HG02623 (cell line): ENCODE measurements at regions not wholly inside any gene's neighbourhood (a gene's known extent, or its start where the extent isn't known, plus 50 kb on each side); places are given as distances from the start of the nearest gene placed in this dataset.

Source experiments
- ATAC-seq: cut with Tn5 transposase; IDR thresholded peaks from one replicate; pipeline ENCODE4 v1.9.1; 2021; ENCODE audit warnings: moderate library complexity; ENCODE audit not compliant: unreplicated experiment

DNA sequence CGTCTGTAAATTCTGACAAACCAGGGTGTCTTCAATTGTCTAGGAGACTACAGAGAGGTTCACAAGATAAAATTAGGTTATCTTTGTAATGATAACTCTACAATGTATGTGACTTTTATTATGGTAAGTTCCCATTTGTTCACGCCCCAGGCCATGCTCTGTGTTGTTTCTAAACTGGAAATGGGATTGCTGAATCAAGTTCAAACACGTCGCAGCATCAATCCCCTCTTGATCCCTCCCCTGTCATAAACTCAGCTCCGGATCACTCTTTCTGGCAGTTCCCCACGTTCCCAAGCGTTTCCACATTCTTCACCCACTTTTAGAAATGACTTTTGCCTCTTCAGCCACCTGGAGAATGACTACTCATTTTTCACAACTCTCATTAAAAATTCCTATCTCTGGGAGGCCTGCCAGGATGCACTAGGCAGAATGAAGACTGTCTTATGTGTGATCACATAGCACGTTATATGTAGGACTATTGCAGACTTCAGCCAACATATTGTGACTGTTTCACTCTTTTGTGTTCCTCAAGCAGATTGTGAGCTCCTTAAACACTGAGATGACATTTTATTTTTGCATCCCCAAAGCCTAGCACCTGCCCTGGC lies 1124.2 kb upstream of the WWC1 start:
- no peak for ATAC-seq

DNA sequence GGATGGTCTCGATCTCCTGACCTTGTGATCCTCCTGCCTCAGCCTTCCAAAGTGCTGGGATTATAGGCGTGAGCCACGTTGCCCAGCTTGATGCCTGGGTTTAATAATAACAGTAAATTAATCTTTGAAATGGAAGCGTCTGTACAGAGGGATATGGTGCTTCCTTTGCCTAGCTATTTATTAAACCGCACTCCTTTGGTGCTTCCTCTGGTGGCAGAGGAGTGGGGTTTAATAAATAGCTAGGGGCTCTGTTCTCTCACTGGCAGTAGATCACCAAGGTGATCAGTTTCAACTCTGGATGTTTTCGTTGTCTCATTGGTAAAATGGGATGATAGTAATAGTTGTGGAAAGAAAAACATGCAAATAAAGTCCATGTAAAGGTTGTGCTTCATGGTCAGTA lies 1122.5 kb upstream of the WWC1 start:
- no peak for ATAC-seq

DNA sequence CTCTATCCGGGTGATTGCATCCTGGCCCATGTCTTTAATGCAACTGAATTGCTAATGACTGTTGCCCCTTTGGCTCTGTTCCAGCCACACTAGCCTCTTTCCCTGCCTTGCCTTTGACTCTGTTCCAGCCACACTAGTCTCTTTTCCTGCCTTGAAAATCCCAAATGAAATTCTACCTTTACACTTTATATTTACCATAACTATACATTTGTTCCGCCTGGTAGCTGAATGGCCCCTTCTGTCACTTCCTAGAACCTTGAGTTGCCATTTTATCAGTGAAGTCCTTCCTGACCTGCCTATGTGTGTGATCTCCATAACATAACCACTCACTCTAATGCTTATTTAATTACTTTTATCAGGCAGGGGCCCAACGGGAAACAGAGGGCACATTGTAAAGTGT lies 1120.4 kb upstream of the WWC1 start:
- no peak for ATAC-seq

DNA sequence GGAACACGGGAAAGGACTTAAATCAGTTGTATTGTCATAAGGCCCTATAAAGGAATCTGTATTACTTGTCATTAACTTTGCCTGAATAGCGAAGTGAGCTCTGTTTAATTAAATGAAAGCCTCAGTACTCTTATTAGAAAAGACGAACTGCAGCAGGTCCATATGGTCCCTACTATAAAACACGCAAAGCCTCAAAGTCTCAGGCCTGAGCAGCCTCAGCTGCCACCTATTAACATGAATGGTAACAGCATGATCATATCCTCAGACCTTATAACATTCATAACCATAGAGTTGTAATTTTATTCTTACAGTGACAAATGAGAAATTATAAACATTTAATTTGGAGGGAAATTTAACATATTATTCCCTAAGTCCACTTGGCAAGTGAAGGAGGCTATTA lies 1113.7 kb upstream of the WWC1 start:
- no peak for ATAC-seq

DNA sequence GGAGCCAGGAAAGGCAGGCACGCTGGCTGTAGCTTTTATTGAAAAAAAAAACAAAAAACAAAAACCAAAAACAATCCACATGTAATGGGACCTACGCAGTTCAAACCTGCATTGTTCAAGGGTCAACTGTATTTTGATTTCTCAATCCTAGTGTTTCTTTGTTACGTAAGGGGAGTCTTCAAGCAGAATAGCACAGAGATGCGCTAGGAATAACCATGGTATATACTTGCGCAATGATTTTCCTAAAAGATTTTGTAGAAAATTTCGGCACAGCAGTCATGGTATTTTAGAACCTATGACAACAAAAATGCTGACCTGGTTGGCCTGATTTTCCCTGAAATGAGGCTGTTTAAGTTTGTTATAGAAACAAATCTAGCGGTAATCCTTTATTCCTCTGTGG lies 1110.5 kb upstream of the WWC1 start:
- no peak for ATAC-seq

DNA sequence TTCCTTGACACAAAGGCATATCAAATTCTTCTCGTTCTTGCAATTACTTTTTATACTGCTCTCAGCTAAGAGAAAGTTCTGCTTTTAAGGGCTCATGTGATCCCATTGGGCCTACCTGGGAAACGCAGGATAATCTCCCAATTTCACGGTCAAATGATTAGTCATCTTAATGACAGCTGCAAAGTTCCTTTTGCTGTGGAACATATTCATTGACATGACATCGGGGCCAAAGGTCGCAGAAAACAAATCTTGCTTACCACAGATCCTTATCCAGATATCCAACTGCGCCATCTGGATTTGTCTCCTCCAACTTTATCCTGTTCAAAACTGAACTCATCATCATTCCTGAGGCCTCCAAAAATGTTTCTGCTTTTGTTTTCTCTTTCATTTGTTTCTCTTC lies 1085.6 kb upstream of the WWC1 start:
- ATAC-seq: no peak

DNA sequence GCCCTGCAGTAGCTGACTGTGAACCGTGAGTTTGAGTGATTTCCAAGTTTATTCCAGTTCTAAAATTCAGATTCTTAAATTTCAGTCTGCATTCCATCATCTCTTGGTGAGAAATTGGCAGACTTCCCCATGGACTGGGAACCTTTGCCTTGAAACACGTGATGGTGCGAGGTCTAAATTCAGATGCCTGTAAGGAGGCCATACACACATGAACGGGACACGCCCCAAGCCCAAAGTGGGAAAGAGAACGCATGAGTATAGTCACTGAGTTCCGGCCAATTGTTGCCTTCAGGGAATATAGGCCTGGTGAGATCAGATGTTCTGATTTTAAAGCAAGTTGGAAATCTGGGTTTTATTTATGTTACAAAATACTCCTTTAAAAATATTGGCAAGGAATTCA lies 1084.4 kb upstream of the WWC1 start:
- ATAC-seq: no peak

DNA sequence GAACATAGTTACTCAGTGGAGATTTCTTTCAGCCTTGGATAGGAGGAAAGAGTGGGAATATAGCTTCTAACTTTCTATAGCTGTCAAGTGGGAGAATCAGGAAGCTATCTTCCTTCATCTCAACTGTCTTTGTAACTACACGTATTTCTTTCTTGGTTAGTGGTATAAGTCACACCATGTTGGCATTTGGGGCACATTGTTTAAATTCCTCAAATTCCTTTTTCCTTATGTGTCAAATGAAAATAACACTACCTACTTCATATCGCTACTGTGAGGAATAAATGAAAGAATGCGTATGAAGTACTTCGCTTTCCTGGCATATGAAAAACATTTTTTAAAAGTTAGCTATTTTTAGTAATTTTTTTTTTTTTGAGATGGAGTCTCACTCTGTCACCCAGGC lies 1082.5 kb upstream of the WWC1 start:
- no peak for ATAC-seq

DNA sequence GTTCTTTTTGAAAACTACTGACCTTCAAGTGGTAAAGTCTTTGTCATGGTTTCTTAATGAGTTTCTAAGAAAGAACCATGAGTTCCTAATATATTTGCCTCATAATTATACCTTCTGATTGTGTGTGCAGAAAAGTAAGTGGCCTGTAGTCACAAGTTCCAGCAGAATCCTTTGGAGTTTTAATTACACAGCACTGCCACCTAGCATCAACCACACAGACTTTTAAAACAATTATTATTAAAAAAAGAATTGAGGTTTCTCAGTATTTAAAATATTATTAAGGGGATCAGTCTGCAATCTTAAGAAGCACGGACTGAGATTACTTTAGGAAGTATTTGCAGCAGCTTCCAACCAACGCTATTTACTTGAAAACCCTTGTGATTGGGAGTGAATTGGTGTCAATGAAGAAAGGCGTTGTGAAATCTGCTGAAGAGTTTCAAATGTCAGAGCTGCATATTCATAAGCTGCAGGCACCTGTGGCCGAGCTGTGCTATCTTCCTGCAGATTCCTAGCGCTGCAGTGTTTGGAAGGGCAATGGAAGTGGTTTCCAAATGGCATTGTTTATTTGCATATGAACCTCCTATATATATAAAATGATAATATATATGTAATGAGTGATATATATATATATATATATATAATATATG lies 1074.2 kb upstream of the WWC1 start:
- ATAC-seq: no peak

DNA sequence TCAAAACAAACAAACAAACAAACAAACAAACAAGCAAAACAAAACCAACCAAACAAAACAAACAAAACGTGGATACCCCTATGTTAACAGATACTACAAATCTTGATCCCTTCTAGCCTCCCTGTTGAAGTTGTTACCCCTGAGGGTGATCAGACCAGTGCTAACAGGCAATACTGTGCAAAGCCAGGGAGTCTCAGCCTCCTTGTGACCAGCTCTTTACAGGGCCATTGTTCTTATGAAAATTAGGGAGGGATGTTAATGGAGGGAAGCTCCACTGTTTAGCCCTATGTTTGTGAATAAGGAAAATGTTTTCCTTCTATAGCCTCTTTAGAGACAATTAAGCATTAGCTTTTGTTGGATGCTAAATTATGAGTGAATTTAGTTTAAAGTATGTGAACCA lies 1072.1 kb upstream of the WWC1 start:
- no peak for ATAC-seq

DNA sequence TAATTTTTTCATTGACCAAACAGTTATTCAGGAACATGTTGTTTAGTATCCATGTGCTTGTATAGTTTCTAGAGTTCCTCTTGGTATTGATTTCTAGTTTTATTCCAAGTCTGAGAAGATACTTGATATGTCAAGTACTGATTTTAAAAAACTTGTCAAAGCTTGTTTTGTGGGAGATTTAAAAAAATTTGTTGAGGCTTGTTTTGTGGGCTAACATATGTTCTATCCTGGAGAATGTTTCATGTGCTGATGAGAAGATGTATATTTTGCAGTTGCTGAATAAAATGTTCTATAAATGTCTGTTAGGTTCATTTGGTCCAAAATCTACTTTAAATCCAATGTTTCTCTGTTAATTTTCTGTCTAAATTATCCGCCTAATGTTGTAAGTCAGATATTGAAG lies 1065.1 kb upstream of the WWC1 start:
- no peak for ATAC-seq

DNA sequence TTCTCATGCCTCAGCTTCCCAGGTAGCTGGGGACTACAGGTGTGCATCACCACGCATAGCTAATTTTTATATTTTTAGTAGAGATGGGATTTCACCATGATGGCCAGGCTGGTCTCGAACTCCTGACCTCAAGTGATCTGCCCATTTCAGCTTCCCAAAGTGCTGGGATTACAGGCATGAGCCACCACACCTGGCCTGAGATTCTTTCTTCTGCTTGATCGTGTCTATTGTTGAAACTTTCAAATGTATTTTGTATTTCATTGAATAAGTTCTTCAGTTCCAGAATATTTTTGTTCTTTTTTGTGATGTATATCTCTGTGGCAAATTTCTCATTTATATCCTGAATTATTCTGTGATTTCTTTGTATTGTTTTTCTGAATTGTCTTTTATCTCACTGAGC lies 1063.3 kb upstream of the WWC1 start:
- no peak for ATAC-seq

DNA sequence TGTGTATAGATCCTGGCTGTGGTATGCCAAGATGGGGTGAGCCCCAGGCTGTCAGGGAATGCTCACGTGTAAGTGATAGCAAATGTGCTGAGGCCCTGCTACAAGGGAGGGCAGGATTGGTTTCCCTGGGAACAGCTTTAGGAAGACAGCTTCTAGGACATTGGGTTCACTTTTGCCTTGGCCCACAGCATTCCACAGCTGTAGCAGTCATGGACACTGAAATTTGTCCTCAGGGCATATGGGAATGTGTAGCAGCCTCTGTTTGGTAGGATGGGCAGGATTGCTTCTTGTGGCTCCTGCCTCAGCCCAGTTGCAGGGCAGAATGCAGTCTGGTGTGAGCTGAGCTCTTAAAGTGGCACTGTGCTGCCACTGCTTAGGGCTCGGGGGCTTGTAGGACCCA lies 1061.7 kb upstream of the WWC1 start:
- ATAC-seq: no peak

DNA sequence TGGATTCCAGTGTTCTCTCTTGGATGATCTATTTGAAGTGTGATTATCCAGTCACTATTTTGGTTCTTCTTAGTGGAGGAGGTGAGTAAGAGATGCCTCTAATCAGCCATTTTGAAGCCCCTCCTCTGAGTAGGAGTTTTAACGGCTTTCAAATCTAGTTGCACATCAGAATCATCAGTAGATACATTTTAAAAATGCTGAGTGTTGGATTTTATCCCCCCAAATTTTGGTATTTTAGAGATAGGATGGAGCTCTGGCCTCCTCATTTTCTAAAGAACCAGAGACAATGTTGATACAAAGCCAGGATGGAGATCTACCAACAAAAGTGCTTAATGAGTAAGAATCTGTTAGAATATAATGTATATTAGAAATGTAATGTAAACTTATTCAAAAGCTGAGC lies 1061.0 kb upstream of the WWC1 start:
- ATAC-seq: no peak

DNA sequence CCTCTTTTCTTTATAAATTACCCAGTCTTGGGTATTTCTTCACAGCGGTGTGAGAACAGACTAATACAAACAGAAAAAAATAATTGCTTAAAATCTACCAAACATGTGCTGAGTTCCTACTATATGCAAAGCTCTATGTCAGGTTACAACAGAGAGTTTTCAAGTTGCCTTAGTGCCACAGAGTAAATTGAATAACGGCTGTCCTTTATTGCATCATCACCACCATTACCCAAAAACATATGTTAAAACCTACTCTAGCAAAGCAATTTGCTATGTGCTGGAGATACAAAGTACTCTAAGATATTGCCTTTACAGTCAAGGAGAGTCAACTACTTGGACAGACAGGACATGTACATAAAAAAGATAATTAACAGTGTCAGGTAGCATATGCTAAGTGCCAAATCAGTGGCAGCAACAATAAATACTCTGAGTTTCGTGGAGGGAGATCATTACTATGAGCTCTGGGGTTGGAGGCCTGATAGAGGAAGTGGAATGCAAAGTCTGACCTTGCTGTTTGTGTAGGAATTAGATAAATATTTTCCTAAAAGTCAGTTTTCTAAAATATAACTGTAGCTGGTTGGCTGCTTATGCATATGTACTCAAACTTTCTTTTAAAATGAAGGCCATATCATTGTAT lies 1058.7 kb upstream of the WWC1 start:
- no peak for ATAC-seq

DNA sequence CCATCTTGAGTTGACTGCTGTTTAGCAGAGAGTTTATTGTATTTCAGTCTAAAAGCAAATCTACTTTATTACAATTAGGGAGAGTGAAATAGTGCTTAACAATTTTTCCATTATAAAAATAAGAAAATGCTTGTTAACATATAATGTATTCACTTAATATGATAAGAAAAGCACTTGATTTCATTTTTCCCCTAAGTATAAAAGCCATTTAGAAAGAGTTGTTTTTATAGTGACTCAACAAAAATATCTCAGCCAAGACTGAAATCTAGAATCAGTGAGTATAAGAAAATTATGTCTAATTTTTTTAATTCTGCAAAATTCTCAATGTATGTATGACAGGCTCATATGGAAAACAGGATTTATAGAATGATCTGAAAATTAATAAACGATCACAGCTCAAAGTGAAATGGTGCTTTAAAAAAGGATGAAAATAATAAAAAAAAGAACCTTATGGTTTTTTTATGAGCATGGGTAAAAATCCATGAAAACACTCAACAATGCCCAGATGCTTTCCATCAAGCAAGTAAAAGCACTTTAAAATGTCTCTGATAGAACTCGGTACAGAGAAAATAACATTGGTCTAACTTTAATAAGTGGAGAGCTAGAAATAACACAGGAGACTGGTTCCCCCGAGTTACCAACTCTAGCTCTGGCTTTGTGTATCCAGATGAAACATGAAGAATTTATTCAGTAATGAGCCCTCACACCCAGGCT lies 1057.8 kb upstream of the WWC1 start:
- ATAC-seq: no peak

DNA sequence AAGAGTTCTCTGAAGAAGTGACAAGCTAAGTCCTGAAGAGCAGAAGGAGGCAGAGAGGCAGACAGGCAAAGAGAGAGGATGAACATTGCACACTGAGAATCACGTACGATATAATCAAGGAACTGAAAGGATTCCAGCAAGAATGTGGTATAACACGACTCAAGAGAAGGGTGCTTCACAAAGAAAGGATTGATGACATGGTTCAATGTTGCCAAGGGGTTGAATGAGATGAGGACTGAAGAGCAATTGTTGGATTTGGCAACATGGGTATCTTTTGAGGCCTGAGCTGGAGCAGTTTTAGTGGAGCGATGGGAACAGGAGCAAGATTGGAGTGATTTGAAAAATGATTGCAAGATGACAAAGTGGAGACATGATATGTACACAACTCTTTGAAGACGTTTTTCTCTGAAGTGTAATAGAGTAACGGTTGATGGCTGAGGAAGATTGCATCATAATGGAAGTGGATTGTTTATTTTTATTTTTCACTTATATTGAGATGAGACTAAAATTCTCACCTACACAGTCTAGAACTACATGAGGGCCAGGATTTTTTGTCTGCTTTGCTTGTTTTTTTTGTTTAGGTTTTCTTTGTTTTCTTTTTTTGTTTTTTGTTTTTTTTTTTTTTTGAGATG lies 1049.9 kb upstream of the WWC1 start:
- ATAC-seq: no peak

DNA sequence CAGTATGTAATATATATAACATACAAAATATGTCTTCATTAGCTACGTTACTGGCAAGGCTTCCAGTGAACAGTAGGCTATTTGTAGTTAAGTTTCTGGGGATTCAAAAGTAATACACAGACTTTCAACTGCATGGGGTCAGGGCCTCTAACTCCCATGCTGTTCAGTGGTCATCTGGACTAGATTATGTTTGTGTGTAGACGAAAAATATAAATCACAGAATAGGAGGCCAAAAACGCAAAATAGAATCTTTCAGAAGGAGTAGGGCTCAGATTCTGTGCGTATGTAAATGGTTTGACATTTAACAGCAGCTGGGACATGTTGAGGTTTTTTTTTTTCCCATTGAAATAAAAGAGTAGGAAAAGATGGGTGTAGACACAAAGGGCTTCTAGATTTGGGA lies 1048.7 kb upstream of the WWC1 start:
- no peak for ATAC-seq

DNA sequence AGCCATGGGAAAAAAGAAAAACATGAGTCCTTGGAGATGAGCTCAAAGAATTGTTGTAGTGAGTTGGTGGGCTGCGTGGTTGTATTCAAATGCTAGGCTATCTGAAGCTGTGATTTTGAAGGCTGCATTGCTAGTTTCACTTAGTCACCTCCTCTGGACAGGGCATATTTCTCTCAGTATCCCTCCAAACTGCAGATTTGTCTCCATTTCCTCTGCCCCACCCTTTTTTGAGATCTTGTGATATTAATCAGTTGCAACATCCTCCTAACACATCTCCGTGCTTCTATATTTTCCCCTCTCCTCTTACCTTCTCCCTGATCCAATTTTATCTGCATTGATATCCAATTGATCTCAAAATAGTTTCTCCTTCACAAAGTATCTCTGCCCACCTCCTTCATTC lies 1048.0 kb upstream of the WWC1 start:
- no peak for ATAC-seq

DNA sequence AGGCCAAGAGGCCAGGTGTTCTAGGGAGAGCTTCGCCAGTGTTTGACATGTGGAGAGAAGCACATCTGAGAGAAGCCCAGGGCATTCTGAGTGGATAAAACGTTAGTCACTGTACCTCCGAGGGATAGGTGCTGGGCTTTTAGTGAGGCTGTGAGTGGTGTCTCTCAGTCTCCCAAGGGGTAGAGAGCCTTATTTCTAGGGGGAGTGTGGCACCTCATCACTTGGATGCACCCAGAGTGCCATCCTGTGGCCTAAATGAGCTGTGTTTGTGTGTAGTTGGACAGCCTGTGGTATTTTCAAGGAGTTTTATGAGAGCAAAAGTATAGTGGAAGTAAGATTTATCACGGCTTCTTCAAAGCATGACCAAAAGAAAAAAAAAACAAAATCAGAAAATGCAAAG lies 1046.9 kb upstream of the WWC1 start:
- ATAC-seq: no peak

DNA sequence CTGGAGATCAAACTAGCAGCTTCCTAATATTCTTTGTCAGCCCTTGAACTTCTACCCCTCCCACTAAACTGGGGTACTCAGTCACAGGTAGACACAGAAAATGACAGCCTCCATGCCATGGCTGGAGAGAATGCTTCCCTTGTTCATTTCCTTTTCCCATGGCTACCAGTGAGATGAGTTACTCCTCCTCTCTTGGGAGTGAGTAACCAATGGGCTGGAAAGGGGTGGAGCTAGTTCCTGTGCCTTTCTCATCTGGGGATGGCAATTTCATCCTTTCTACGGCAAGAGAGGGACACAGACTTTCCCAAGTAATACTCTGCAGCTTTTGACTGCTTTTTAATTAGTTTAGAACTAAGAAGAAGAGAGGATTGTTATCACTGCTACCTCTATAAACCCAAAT lies 1045.6 kb upstream of the WWC1 start:
- ATAC-seq: no peak

DNA sequence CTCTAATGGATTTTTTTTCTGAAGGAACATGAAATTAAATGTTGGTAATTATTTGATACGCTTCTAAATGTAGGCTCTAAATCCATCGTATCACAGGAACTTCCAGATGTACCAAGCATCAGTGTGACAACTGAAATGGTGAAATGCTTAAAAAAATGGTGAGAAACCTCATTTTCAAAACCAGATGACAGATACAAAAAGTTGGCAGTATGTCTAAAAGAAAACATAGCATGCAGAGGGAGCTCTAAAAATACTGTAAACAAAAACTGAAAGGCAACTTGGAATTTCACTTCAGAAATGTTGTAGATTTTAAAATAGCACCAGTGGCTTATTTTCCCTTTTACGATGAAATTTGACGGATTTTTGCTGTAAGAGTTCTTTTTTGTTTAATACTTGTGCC lies 1043.6 kb upstream of the WWC1 start:
- no peak for ATAC-seq
